GM12878 (cell line): ENCODE measurements at regions not wholly inside any gene's neighbourhood (a gene's known extent, or its start where the extent isn't known, plus 50 kb on each side); places are given as distances from the start of the nearest gene placed in this dataset.

Source experiments
- ATAC-seq: fragments of 200-7000 bp; cut with Tn5 transposase; 3 replicates; pipeline ENCODE4 v1.9.1; 2020; ENCODE audit warnings: mild to moderate bottlenecking, moderate library complexity
- BruUV-seq: library from RNA; stranded (reverse); fragments of 400-500 nt; replicated peaks from 2 replicates; lab custom pipeline; 2021; lab: Mats Ljungman, UMichigan
- CTCF ChIA-PET: fragments of 300-600 bp; sonication (Branson Sonifier 250); formaldehyde crosslinking; extraction: SDS; loops from one replicate; lab custom pipeline; 2021; ENCODE audit warnings: inconsistent platforms; lab: Yijun Ruan, JAX
- POLR2A ChIA-PET: fragments of 350-600 bp; formaldehyde crosslinking; extraction: SDS; loops from one replicate; lab custom pipeline; 2021; ENCODE audit warnings: inconsistent platforms; lab: Charles Lee
- RAD21 ChIA-PET: fragments of 300-600 bp; sonication (Branson Sonifier 250); formaldehyde crosslinking; loops from one replicate; lab custom pipeline; 2023; ENCODE audit warnings: antibody characterized with exemption; ENCODE audit not compliant: unreplicated experiment; lab: Charles Lee
- SMC1A ChIA-PET: fragments of 300-600 bp; sonication (Branson Sonifier 250); formaldehyde crosslinking; loops from one replicate; lab custom pipeline; 2023; ENCODE audit not compliant: unreplicated experiment, uncharacterized antibody; lab: Charles Lee
- DNase-seq: peaks from one replicate; pipeline ENCODE4 v3.0.0-alpha.2; 2011; ENCODE audit warnings: low read depth, low spot score
- FAIRE-seq: peaks from 3 replicates; lab custom pipeline; 2011; peaks lifted over from hg19 to GRCh38; lab: Jason Lieb, UNC
- H2AFZ ChIP-seq: 2 replicates; pipeline ENCODE4 v1.6.0; 2011; ENCODE audit warnings: low read depth, low read length, control low read depth; ENCODE audit not compliant: control insufficient read depth
- H3K27ac ChIP-seq: 2 replicates; pipeline ENCODE4 v1.5.1; 2011; ENCODE audit warnings: control low read depth; ENCODE audit not compliant: control insufficient read depth, insufficient read depth
- H3K27me3 ChIP-seq, 2 experiments: replicated peaks in 1 of 2; 2 replicates each; pipeline versions ENCODE4 v1.6.0 to v1.6.1; 2011; ENCODE audit warnings: low read length in 1 of 2; ENCODE audit not compliant: control insufficient read depth in 2 of 2, insufficient read depth in 2 of 2
- H3K36me3 ChIP-seq, 2 experiments: 2 replicates each; pipeline ENCODE4 v1.5.1; 2011; ENCODE audit warnings: low read length in 1 of 2; ENCODE audit not compliant: control insufficient read depth in 2 of 2, insufficient read depth in 2 of 2
- H3K4me1 ChIP-seq: 2 replicates; pipeline ENCODE4 v1.6.1; 2011; ENCODE audit warnings: mild to moderate bottlenecking, low read length, moderate library complexity, mixed read lengths; ENCODE audit not compliant: control insufficient read depth, insufficient read depth
- H3K4me2 ChIP-seq: 2 replicates; pipeline ENCODE4 v1.6.0; 2011; ENCODE audit warnings: control low read depth; ENCODE audit not compliant: control insufficient read depth, insufficient read depth
- H3K4me3 ChIP-seq: fragments of 200-600 bp; sonication (generic); 2 replicates; pipeline ENCODE4 v1.5.1; 2016
- H3K79me2 ChIP-seq: 2 replicates; pipeline ENCODE4 v1.6.0; 2011; ENCODE audit warnings: low read length; ENCODE audit not compliant: control insufficient read depth, insufficient read depth
- H3K9ac ChIP-seq: 2 replicates; pipeline ENCODE4 v1.8.0; 2011; ENCODE audit warnings: low read length, control low read depth, mixed read lengths; ENCODE audit not compliant: control insufficient read depth, insufficient read depth
- H3K9me3 ChIP-seq: replicated peaks from 3 replicates; pipeline ENCODE4 v1.5.1; 2011; ENCODE audit warnings: mild to moderate bottlenecking, low read length; ENCODE audit not compliant: control insufficient read depth, insufficient read depth
- H4K20me1 ChIP-seq: 2 replicates; pipeline ENCODE4 v1.6.0; 2011; ENCODE audit not compliant: control insufficient read depth, insufficient read depth
- EP300 ChIP-seq, 2 experiments: fragments of 150-350 bp in 1 of 2; IDR thresholded peaks; 2 replicates each; pipeline ENCODE4 v1.6.1; 2011 to 2012; ENCODE audit warnings: low read depth in 2 of 2, low read length in 2 of 2, borderline replicate concordance in 1 of 2, improper control_type of control experiment in 1 of 2, inconsistent platforms in 1 of 2; ENCODE audit not compliant: control insufficient read depth in 1 of 2
- HDAC6 ChIP-seq: fragments of 200-600 bp; sonication (generic); IDR thresholded peaks from one replicate; pipeline ENCODE4 v1.8.0; 2017; ENCODE audit warnings: antibody characterized with exemption; ENCODE audit not compliant: unreplicated experiment
- NR2F1 ChIP-seq: fragments of 450-650 bp; conservative IDR thresholded peaks from 2 replicates; pipeline ENCODE4 v1.6.1; 2017; ENCODE audit warnings: mild to moderate bottlenecking
- RAD21 ChIP-seq: IDR thresholded peaks from 2 replicates; pipeline ENCODE4 v1.6.1; 2011; ENCODE audit warnings: mild to moderate bottlenecking, low read depth, low read length, moderate library complexity; ENCODE audit not compliant: insufficient read depth
- SMAD5 ChIP-seq: IDR thresholded peaks from 2 replicates; pipeline ENCODE4 v1.6.1; 2016; ENCODE audit warnings: antibody characterized with exemption, low read depth
- TCF3 ChIP-seq: IDR thresholded peaks from 2 replicates; pipeline ENCODE4 v1.6.1; 2012; ENCODE audit warnings: low read depth, mild to moderate bottlenecking, low read length, borderline replicate concordance; ENCODE audit not compliant: insufficient read depth
- ZSCAN29 ChIP-seq: fragments of 450-650 bp; IDR thresholded peaks from 2 replicates; pipeline ENCODE4 v1.6.1; 2017; ENCODE audit warnings: mild to moderate bottlenecking, moderate library complexity
- WGBS: methylation state at CpG from one replicate; pipeline ENCODE4 v1.1.6; 2016; ENCODE audit warnings: low lambda C conversion rate; ENCODE audit not compliant: insufficient replicate concordance, insufficient coverage; ENCODE audit errors: missing lambda C conversion rate; 5-methylcytosine and 5-hydroxymethylcytosine counted together
- in situ Hi-C: fragments of 300-500 bp; cut with MboI; formaldehyde crosslinking; loops from 9 replicates; pipeline ENCODE4 v1.14.3; 2018; ENCODE audit warnings: mixed read lengths
- intact Hi-C: fragments of 100-400 bp; cut with micrococcal nuclease; formaldehyde crosslinking; loops from one replicate; pipeline ENCODE4 v1.14.2; 2022; ENCODE audit not compliant: unreplicated experiment
- TF ChIP-seq, protein P1 (sequence below): fragments of 450-650 bp; conservative IDR thresholded peaks from 2 replicates; pipeline ENCODE4 v1.6.1; 2017; ENCODE audit warnings: mild to moderate bottlenecking, moderate library complexity
- TF ChIP-seq, protein P2 (sequence below): IDR thresholded peaks from 2 replicates; pipeline ENCODE4 v1.6.1; 2012; ENCODE audit warnings: mild to moderate bottlenecking, low read depth, low read length
- TF ChIP-seq, protein P3 (sequence below): fragments of 450-650 bp; IDR thresholded peaks from 2 replicates; pipeline ENCODE4 v1.6.1; 2017; ENCODE audit warnings: borderline replicate concordance

DNA sequence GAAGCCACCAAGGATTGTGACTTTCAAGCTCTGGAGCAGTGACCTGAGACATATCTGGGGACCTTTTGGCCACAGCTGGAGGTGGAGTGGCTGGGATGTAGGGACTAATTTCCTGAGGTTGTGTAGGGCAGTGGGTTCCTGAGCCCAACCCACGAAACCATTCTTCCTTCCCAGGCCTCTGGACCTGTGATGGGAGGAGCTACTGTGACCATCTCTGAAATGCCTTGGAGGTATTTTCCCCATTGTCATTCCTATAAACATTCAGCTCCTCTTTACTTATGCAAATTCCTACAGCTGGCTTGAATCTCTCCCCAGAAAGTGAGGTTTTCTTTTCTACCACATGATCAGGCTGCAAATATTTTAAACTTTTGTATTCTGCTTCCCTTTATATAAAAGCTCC is 172.6 kb downstream of the TUSC1 start:
- CTCF ChIA-PET, result no interaction called here
- FAIRE-seq (no peak), DNase-seq (no peak), ATAC-seq (no peak)
- no peaks in the 10 kb centered on the region for H3K79me2 ChIP-seq
- H3K9me3 ChIP-seq, result no peaks in the 10 kb centered on the region
- H3K27ac ChIP-seq, result no peak overlapping the region
- H3K9ac ChIP-seq, result no peak overlapping the region
- no peak overlapping the region for H3K4me3 ChIP-seq
- POLR2A ChIA-PET, result no interaction called here
- WGBS, result 0% methylated on average over 1 of the region's 1 CpG
- TF ChIP-seq, protein P1, sequence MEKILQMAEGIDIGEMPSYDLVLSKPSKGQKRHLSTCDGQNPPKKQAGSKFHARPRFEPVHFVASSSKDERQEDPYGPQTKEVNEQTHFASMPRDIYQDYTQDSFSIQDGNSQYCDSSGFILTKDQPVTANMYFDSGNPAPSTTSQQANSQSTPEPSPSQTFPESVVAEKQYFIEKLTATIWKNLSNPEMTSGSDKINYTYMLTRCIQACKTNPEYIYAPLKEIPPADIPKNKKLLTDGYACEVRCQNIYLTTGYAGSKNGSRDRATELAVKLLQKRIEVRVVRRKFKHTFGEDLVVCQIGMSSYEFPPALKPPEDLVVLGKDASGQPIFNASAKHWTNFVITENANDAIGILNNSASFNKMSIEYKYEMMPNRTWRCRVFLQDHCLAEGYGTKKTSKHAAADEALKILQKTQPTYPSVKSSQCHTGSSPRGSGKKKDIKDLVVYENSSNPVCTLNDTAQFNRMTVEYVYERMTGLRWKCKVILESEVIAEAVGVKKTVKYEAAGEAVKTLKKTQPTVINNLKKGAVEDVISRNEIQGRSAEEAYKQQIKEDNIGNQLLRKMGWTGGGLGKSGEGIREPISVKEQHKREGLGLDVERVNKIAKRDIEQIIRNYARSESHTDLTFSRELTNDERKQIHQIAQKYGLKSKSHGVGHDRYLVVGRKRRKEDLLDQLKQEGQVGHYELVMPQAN, result no peak
- TF ChIP-seq SMAD5, result no peak
- TF ChIP-seq NR2F1, result no peak
- TF ChIP-seq HDAC6, result no peak
- intact Hi-C loops (no loop called here), in situ Hi-C loops (no loop called here)
- no peaks in the 10 kb centered on the region for H3K4me1 ChIP-seq
- RAD21 ChIA-PET, result no interaction called here
- no TSS peak for BruUV-seq
- no peaks in the 10 kb centered on the region for H3K27me3 ChIP-seq
- H2AFZ ChIP-seq, result no peak overlapping the region
- no peaks in the 10 kb centered on the region for H3K36me3 ChIP-seq
- no peak overlapping the region for H3K4me2 ChIP-seq
- no peaks in the 10 kb centered on the region for H4K20me1 ChIP-seq
- SMC1A ChIA-PET, result interaction anchor here (1.5 kb wide), 1 partner anchor 10 kb away, joined by 4 read pairs; no protein-coding TSS in a partner anchor

GRCh38 chr9:25481372-25481771 is 196.9 kb downstream of the TUSC1 start:
- H3K4me3 ChIP-seq, result no peak overlapping the region
- no peaks in the 10 kb centered on the region for H3K9me3 ChIP-seq
- SMC1A ChIA-PET, result no interaction called here
- H2AFZ ChIP-seq, result no peak overlapping the region
- H4K20me1 ChIP-seq, result no peaks in the 10 kb centered on the region
- no peak overlapping the region for H3K9ac ChIP-seq
- CTCF ChIA-PET, result no interaction called here
- no peaks in the 10 kb centered on the region for H3K27me3 ChIP-seq
- RAD21 ChIA-PET, result no interaction called here
- H3K4me1 ChIP-seq, result no peaks in the 10 kb centered on the region
- POLR2A ChIA-PET, result no interaction called here
- intact Hi-C loops, result no loop called here
- BruUV-seq, result no TSS peak
- H3K27ac ChIP-seq, result no peak overlapping the region
- ATAC-seq (no peak), DNase-seq (no peak), FAIRE-seq (no peak)
- in situ Hi-C loops, result no loop called here
- no peaks in the 10 kb centered on the region for H3K36me3 ChIP-seq
- H3K79me2 ChIP-seq, result no peaks in the 10 kb centered on the region
- H3K4me2 ChIP-seq, result no peak overlapping the region
- WGBS, result 0% methylated on average over 1 of the region's 1 CpG
- no peak for TF ChIP-seq TCF3
- TF ChIP-seq RAD21, result no peak
- TF ChIP-seq EP300 (IDR thresholded peaks at IDR 0.05; ENCODE audit: borderline replicate concordance in 1 of 2, control insufficient read depth in 1 of 2, low read depth in 2 of 2, low read length in 2 of 2), result no peak
- TF ChIP-seq ZSCAN29, result no peak
- TF ChIP-seq NR2F1, result no peak
- TF ChIP-seq, protein P2, sequence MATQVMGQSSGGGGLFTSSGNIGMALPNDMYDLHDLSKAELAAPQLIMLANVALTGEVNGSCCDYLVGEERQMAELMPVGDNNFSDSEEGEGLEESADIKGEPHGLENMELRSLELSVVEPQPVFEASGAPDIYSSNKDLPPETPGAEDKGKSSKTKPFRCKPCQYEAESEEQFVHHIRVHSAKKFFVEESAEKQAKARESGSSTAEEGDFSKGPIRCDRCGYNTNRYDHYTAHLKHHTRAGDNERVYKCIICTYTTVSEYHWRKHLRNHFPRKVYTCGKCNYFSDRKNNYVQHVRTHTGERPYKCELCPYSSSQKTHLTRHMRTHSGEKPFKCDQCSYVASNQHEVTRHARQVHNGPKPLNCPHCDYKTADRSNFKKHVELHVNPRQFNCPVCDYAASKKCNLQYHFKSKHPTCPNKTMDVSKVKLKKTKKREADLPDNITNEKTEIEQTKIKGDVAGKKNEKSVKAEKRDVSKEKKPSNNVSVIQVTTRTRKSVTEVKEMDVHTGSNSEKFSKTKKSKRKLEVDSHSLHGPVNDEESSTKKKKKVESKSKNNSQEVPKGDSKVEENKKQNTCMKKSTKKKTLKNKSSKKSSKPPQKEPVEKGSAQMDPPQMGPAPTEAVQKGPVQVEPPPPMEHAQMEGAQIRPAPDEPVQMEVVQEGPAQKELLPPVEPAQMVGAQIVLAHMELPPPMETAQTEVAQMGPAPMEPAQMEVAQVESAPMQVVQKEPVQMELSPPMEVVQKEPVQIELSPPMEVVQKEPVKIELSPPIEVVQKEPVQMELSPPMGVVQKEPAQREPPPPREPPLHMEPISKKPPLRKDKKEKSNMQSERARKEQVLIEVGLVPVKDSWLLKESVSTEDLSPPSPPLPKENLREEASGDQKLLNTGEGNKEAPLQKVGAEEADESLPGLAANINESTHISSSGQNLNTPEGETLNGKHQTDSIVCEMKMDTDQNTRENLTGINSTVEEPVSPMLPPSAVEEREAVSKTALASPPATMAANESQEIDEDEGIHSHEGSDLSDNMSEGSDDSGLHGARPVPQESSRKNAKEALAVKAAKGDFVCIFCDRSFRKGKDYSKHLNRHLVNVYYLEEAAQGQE, result no peak
- TF ChIP-seq, protein P3, sequence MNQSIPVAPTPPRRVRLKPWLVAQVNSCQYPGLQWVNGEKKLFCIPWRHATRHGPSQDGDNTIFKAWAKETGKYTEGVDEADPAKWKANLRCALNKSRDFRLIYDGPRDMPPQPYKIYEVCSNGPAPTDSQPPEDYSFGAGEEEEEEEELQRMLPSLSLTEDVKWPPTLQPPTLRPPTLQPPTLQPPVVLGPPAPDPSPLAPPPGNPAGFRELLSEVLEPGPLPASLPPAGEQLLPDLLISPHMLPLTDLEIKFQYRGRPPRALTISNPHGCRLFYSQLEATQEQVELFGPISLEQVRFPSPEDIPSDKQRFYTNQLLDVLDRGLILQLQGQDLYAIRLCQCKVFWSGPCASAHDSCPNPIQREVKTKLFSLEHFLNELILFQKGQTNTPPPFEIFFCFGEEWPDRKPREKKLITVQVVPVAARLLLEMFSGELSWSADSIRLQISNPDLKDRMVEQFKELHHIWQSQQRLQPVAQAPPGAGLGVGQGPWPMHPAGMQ, result no peak
